ENCODE measurements at regions not wholly inside any gene's neighbourhood (a gene's known extent, or its start where the extent isn't known, plus 50 kb on each side); places are given as distances from the start of the nearest gene placed in this dataset.

GRCh38 chr1:88311907-88312306 is 372.2 kb upstream of the PKN2 start:
- TF ChIP-seq CTCF (IDR thresholded peaks at IDR 0.05), result no peak
- no peak for TF ChIP-seq POLR2AphosphoS5 (IDR thresholded peaks at IDR 0.05)
- TF ChIP-seq POLR2A (IDR thresholded peaks at IDR 0.05), result no peak
- TF ChIP-seq EP300 (IDR thresholded peaks at IDR 0.05), result no peak
